Stimulated activated CD8-positive, alpha-beta memory T cell treated with anti-CD3 and anti-CD28 coated beads, Interleukin-12 subunit alpha, Interleukin-12 subunit beta, amount 100 ng/mL, for 1 hour (primary cell): ENCODE measurements at regions not wholly inside any gene's neighbourhood (a gene's known extent, or its start where the extent isn't known, plus 50 kb on each side); places are given as distances from the start of the nearest gene placed in this dataset.
A peak's percentile ranks its signal among the peaks of the same experiment; 100 is the strongest.

Source experiments
- DNase-seq: peaks from one replicate; pipeline ENCODE4 v3.0.0-alpha.2; 2020; ENCODE audit warnings: low read depth

- DNase-seq, result no peak
These were observed 158.1 kb upstream of the ADRA1B start for GRCh38 chr5:159758189-159758588.

DNA sequence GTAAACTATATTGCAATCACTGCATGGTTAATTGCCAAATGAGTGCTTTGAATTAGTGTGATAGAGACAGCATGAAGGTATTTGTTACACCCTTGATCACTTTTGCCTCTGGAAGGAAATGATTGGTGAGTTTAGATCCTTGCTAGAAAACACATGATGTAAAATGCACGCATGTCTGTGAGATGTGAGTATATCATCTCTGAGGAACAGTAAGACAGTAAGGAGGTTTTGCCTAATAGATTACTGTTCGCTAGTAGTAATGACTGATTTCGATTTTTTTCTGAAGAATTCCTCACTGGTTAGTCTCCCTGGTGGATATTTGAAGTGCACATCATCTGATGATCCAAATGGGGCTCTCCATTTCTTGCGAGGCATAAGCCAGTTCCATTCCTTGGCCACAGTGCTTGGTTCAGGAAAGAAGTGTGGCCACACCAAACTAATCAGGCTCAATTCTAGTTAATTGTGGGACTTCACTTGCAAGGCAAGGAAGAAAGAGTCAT, 156.4 kb upstream of the ADRA1B start:
- DNase-seq, result no peak

GRCh38 chr5:159762921-159763320, 153.4 kb upstream of the ADRA1B start:
- DNase-seq, result no peak

- no peak for DNase-seq
These were observed 152.7 kb upstream of the ADRA1B start for GRCh38 chr5:159763562-159763961.

DNA sequence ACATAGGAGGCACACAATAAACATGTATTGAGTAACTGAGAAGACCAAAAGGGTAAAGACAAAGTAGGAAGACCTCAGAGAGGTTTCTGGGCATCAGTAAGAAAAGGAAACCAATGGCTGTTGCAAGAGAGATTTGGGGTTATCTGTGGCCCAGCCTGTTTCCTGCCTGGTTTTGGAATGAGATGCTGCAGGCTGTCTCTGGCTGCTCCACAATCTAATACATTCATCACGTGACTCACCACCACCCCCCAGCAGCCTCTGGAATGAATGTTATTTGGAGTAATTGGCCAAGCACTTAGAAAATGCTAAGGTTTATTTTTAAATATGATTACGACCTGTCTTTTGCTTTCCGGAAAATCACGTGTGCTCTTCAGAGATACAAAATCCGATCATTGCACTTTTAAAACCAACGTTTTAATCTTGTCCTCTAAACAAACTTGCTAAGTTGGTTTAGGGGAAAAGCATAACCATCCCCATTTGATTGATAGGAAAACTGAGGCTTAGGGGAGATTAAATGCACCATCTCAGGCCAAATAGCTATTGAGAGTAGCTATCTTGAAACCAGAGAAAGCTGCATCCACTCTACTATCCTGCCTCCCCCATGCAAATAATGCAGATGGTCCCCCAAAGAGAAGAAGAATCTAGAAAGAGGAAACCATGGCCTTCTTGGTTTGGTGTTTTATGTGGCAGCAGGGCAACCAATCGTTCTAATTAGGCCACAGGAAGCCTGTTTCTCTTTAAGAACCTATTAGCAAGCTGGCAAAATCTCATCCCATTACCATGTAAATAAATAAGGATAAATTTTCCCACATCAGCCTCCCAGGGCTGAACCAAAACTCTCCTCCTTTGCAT, 151.8 kb upstream of the ADRA1B start:
- DNase-seq, result no peak

DNA sequence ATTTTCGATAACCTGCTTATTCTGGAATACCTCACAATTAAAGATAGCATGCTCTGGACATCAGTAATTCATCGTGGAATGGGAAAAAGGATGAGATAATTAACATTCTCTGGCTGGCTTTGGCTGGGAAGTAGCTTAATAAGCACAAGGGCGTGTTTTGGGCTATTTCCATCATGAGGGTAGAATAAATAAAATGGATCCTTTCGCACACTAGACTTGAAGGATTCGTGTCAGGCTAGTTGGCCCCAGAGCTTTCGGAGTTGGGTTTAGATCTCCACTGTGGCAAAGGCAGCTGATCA, 151.2 kb upstream of the ADRA1B start:
- no peak for DNase-seq

- no peak for DNase-seq
These were observed 150.3 kb upstream of the ADRA1B start for GRCh38 chr5:159765760-159766517.

GRCh38 chr5:159768243-159768642, 148.0 kb upstream of the ADRA1B start:
- DNase-seq, result no peak

DNA sequence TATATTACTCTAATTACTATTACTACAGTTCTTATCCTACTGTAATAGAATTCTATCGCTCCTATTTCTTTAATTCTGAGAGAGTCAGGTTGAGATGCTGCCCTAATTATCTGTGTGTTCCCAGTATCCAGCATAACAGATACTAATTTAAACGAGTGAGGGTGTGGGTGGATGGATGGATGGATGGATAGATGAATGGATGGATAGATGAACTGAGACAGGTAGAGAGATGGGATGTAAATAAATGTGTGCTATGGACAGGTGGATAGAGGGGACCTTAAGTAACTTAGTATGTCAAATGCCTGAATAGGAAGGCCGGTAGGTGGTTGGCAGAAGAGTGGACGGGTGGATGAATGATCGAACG, 143.6 kb upstream of the ADRA1B start:
- DNase-seq, result no peak

DNA sequence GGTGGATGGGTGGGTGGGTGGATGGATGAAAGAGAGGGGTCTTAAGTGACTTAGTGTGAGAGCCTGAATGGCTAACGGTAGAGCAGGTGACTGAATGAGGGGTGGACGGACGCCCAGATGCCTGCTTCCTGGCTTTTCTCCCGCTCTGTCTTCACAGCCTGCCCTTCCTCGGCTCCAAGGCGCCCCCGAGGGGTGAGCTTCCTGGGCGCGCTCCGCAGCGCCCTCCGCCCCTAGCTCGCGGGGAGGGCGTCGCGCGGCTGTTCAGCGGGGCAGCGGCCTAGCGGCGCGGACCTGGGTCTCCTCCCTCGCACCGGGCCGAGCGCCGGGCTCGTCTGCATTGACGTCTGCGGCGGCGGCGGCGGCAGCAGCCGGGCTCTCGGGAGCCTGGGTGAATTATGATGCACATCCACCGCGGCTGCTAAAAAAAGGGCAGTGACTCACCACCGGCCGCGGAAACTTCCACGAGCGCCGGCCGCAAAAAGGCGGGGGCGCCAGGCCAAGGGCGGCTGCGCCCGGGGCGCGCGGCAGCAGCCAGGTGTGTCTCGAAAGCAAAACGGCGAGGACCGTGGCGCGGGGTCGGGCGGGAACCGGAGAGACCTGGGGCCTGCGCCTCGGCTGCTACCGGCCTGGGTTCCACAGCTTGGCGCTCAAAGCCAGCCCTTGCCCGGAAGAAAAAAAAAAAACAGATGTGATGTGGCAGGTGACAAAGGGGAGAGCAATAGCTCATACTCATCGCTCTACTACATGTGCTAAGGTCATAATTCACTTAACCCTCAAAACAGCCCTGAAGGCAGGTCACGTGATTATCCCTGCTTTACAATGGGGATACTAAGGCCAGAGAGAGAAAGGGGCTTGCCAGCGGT, 143.0 kb upstream of the ADRA1B start:
- peak; percentile 52 for DNase-seq

DNA sequence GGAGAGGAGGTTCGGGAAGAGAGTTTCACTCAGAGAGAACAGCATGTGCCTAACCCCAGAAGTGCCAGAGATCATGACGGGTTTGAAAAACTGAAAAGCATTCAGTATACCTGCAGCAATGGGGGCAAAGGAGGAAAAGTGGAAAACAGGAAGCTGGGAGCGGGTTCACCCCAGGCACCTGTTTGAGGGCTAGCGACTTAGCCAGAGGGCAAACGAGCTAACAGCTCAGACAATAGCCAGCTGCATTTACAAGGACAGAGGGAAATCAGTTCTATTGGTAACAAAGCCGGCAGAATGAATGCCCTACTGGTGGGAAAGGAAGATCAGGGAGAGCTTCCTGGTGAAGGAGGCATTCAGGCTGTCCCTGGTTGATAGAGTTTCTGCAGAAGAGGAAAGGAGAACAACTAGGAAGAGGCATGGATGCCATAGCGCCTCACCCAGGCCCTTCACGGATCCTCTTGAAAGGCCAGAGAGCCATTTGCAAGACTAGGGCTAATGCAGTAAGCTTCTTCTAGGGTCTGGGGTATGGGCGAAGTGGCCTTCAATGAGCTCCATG, 141.7 kb upstream of the ADRA1B start:
- no peak for DNase-seq

DNA sequence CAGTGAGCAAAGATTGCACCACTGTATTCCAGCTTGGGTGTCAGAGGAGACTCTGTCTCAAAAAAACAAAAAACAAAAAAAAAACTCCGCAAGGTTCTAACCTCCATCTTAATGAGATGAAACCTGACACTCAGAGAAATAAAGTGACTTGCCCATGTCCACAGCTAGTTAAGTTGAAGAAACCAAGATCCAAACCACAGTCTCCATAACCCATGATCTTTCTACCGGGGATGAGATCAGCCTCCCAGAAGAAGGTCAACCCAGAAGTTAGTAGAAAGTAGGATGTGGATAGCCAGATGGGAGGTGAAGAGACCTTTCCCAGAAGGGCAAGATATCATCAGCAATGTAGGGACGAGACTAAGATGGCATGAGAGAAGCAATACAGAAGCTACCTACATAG, 140.4 kb upstream of the ADRA1B start:
- no peak for DNase-seq

DNA sequence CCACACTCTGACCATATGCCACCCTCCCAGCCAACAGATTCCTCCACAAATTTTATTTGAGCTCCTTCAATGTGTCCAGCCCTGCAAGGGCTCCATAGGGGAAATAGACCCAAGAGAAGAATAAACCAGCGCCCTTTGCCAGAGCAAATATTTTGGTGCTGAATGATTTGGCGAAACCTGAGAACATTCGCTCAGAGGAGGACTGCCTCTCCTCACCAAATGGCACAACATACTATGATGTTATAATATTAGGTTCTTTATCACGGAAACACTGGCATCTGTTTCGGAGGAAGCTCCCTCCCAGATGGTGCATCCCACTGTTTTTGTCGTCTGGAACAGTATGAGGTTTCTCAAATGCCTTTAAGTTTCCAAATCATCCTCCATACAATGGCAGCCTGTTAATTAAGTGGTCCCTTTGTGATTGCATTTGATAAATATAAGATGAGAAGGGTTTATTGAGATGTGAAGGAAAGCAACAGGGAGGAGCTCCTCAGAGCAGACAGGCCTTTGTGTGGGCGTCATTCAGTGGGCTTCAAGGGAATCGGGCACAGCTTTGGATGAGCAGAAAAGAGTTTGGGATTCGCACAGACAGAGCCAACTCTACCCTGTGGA, 139.1 kb upstream of the ADRA1B start:
- DNase-seq, result no peak

DNA sequence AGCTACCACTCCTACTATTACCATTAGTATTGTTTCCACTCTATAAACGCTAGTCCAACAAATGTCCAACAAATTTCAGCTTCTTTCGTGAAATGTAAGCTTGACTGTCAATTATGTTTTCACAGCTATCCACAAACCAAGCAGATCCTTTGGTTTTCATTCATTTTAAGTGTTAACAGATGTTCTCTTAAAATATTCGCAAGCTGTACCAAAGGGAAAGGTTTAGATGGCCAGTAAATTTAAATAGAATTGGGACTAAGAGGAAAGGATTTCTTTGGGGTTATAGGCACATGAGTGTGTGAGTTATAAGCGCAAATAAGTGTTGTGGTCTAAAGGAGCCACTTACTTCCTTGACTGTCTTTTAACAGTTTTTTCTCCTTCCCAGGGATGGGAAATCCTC, 136.8 kb upstream of the ADRA1B start:
- no peak for DNase-seq

DNA sequence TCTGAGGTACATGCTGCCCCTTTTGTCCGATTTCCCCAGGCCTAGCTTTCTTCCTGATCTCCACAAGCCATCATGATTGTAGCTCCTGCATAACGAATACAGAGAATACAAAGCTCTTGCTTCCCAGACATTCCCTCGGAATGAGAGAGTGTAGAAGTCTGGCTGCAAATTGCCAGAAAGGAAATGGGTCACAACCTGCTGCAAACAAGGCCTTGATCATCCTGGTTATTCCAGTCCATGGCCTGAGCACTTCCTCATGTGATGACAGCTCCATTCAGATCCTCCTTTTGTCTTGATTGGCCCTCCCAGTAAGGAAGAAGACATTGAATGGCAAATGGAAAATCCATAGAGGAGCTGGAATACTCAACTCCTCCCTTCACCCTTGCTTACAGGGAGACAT, 136.0 kb upstream of the ADRA1B start:
- DNase-seq, result no peak

DNA sequence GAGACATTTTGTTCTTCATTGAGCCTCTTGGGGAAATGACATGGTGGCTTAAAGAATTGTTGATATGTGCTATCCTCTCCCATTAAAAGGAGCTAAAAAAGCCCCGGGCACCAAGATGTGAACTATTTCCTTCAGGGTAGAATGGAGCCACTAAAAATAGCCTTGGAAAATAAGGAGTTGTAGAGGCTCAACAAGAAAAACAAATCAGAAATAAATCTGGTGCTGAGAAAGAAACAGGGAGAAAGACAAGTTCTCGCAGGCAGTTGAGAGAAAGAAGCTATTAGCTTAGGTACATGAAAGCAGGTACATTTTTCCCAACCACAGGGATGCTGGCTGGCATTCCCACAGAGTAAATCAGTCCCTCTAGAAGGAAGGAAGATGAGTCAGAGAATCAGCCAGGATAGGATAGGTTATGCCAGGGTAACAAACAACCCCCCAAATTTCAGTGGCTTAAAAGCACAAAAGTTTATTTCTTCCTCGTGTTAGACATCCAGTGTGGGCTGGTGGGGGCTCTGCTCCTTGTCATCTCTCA, 134.6 kb upstream of the ADRA1B start:
- DNase-seq, result no peak

GRCh38 chr5:159782197-159782994, 133.9 kb upstream of the ADRA1B start:
- no peak for DNase-seq

- DNase-seq, result no peak
These were observed 133.3 kb upstream of the ADRA1B start for GRCh38 chr5:159782995-159783300.

DNA sequence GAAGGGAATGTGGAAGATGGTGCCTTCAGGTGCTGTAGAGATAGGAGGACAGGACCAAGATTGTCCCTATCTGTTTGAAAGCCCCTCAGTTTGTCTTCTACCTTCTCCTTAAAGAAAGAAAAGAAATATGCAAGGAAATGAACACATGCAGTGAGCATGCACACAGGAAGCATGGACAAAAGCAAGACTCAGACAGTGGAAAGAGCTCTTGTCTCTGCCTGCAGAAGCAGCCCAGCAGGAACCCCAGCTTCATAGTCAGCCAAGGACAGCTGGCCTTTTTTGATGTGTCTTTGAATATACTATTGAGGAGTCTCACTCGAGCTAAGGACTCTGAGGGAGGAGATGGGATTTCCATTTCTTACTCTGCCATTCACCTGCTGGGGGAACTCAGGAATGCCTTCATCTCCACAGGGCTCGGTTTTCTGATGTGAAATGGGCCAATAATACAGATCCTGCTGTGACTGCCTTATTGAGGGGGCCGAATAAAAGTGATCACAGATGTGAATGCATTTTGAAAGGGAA, 132.5 kb upstream of the ADRA1B start:
- DNase-seq, result no peak

DNA sequence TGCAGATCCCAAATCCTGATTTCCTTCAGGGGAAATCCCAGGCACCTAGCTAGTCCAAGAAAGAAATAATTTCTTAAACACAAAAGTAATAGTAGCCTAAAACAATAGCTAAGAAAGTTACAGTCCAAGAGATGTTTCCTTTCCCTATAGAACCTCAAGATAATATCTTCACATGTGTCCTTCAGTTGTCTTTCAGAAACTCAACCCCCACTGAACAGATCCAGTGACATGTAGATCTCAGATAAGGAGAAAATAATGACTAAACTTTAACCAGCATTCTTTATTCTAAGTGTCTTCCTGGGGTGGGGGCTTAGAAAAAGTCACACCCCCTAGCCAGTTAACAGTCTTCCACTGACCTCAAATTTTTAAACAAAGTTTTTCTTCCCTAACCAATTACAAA, 131.3 kb upstream of the ADRA1B start:
- DNase-seq, result no peak

DNA sequence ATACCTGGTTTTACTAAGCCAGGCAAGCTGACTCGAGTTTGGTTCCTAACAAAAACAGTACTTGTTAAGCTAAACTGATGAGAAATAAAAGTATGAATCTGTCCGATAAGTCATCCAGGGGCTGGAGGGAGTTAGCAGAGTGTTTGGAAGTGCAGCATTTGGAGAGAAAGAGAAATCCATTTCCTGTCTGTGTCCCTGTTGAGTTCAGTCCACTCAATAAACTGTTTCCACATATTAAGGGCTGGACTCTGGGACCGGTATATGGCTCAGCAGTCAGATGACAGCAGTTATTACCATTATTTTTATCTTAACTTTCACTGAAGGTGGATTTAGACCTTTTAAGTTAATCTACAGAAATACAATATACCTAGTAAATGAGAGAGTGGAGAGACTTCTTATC, 130.6 kb upstream of the ADRA1B start:
- DNase-seq, result no peak
